PC-3 (cell line): ENCODE measurements at regions not wholly inside any gene's neighbourhood (a gene's known extent, or its start where the extent isn't known, plus 50 kb on each side); places are given as distances from the start of the nearest gene placed in this dataset.

Source experiments
- ATAC-seq: fragments of 200-7000 bp; cut with Tn5 transposase; 2 replicates; pipeline ENCODE4 v1.9.1; 2020; ENCODE audit warnings: mild to moderate bottlenecking, moderate library complexity
- BruUV-seq: library from RNA; stranded (reverse); fragments of 400-500 nt; replicated peaks from 2 replicates; lab custom pipeline; 2021; lab: Mats Ljungman, UMichigan
- CTCF ChIA-PET: fragments of 300-600 bp; sonication (Branson Sonifier 250); formaldehyde crosslinking; loops from one replicate; lab custom pipeline; 2022; ENCODE audit warnings: antibody characterized with exemption; lab: Charles Lee
- POLR2A ChIA-PET: fragments of 300-600 bp; sonication (Branson Sonifier 250); formaldehyde crosslinking; loops from one replicate; lab custom pipeline; 2022; ENCODE audit warnings: antibody characterized with exemption; ENCODE audit not compliant: unreplicated experiment; lab: Charles Lee
- DNase-seq: peaks from one replicate; pipeline ENCODE4 v3.0.0-alpha.2; 2015
- H2AFZ ChIP-seq: fragments of 300-600 bp; sonication (generic); 2 replicates; pipeline ENCODE4 v1.6.0; 2016; ENCODE audit warnings: antibody characterized with exemption, low read length
- H3F3A ChIP-seq: fragments of 300-600 bp; sonication (generic); one replicate; pipeline ENCODE4 v1.6.0; 2017; ENCODE audit warnings: antibody characterized with exemption, low read length, control low read depth, mild to moderate bottlenecking; ENCODE audit not compliant: unreplicated experiment
- H3K27ac ChIP-seq: fragments of 300-600 bp; sonication (generic); 2 replicates; pipeline ENCODE4 v1.5.1; 2016; ENCODE audit warnings: mild to moderate bottlenecking, low read length
- H3K27me3 ChIP-seq: fragments of 300-600 bp; sonication (generic); 2 replicates; pipeline ENCODE4 v1.6.1; 2016; ENCODE audit warnings: low read length, mixed read lengths
- H3K36me3 ChIP-seq: fragments of 300-600 bp; sonication (generic); 2 replicates; pipeline ENCODE4 v1.6.1; 2016; ENCODE audit warnings: low read depth, mixed run types, low read length, mixed read lengths
- H3K4me1 ChIP-seq: fragments of 300-600 bp; sonication (generic); 2 replicates; pipeline ENCODE4 v1.5.1; 2016; ENCODE audit warnings: low read length; ENCODE audit not compliant: insufficient read depth
- H3K4me2 ChIP-seq: fragments of 300-600 bp; sonication (generic); 2 replicates; pipeline ENCODE4 v1.6.0; 2016; ENCODE audit warnings: low read length
- H3K4me3 ChIP-seq: fragments of 300-600 bp; sonication (generic); 2 replicates; pipeline ENCODE4 v1.5.1; 2016; ENCODE audit warnings: mild to moderate bottlenecking, low read length, mixed read lengths
- H3K79me2 ChIP-seq: fragments of 300-600 bp; sonication (generic); 2 replicates; pipeline ENCODE4 v1.6.1; 2017; ENCODE audit warnings: low read length, mixed read lengths
- H3K9ac ChIP-seq: fragments of 300-600 bp; sonication (generic); 2 replicates; pipeline ENCODE4 v1.6.0; 2016; ENCODE audit warnings: mild to moderate bottlenecking, low read length
- H3K9me2 ChIP-seq: fragments of 300-600 bp; sonication (generic); replicated peaks from 2 replicates; pipeline ENCODE4 v1.6.1; 2016; ENCODE audit warnings: mixed run types, low read length, mixed read lengths
- H3K9me3 ChIP-seq: fragments of 300-600 bp; sonication (generic); 2 replicates; pipeline ENCODE4 v1.6.1; 2016; ENCODE audit warnings: low read length, mixed read lengths
- H4K20me1 ChIP-seq: fragments of 300-600 bp; sonication (generic); 2 replicates; pipeline ENCODE4 v1.6.1; 2016; ENCODE audit warnings: low read length, mixed read lengths
- EZH2 ChIP-seq: fragments of 300-600 bp; sonication (generic); IDR thresholded peaks from one replicate; pipeline ENCODE4 v1.6.1; 2017; ENCODE audit warnings: antibody characterized with exemption, mild to moderate bottlenecking, low read length; ENCODE audit not compliant: unreplicated experiment
- EZH2phosphoT487 ChIP-seq: fragments of 300-600 bp; sonication (generic); IDR thresholded peaks from 2 replicates; pipeline ENCODE4 v1.6.1; 2018; ENCODE audit warnings: mild to moderate bottlenecking, antibody characterized with exemption, low read length, borderline replicate concordance
- intact Hi-C: fragments of 100-400 bp; cut with micrococcal nuclease; formaldehyde crosslinking; loops from 2 replicates; pipeline ENCODE4 v1.9.0; 2023
- TF ChIP-seq, protein P1 (sequence below): fragments of 300-600 bp; sonication (generic); conservative IDR thresholded peaks from 2 replicates; pipeline ENCODE4 v1.5.1; 2017; ENCODE audit warnings: antibody characterized with exemption, low read depth, mild to moderate bottlenecking, low read length

DNA sequence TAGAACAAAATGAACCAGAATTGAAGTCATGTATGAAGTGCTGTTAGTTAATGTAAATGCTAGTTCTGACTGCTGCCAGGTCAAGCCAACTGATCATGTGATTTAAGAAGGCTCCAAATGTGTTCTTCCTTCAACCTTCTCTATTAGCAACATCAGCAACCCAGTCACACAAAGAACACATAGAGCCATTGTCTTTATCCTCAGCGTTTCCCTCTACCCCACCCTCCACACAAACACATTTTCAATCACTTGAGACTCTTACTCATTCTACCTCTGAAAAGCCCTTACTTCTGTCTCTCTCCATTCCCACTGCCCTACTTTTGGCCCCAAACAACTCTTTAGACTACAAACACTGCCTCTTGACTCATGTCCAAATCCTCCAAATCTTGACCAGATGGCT is 89.7 kb upstream of the KDR start:
- H3K27me3 ChIP-seq: no peaks in the 10 kb centered on the region
- no peaks in the 10 kb centered on the region for H3K9me2 ChIP-seq
- no peak overlapping the region for H3K9ac ChIP-seq
- H3K4me2 ChIP-seq: no peak overlapping the region
- H3K36me3 ChIP-seq: no peaks in the 10 kb centered on the region
- no peak for TF ChIP-seq EZH2phosphoT487
- TF ChIP-seq EZH2: no peak
- TF ChIP-seq, protein P1, sequence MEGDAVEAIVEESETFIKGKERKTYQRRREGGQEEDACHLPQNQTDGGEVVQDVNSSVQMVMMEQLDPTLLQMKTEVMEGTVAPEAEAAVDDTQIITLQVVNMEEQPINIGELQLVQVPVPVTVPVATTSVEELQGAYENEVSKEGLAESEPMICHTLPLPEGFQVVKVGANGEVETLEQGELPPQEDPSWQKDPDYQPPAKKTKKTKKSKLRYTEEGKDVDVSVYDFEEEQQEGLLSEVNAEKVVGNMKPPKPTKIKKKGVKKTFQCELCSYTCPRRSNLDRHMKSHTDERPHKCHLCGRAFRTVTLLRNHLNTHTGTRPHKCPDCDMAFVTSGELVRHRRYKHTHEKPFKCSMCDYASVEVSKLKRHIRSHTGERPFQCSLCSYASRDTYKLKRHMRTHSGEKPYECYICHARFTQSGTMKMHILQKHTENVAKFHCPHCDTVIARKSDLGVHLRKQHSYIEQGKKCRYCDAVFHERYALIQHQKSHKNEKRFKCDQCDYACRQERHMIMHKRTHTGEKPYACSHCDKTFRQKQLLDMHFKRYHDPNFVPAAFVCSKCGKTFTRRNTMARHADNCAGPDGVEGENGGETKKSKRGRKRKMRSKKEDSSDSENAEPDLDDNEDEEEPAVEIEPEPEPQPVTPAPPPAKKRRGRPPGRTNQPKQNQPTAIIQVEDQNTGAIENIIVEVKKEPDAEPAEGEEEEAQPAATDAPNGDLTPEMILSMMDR: no peak
- intact Hi-C loops: loop anchor here (10.0 kb wide), 1 partner anchor 50 kb away; no protein-coding TSS in a partner anchor
- no peaks in the 10 kb centered on the region for H4K20me1 ChIP-seq
- no peaks in the 10 kb centered on the region for H3K79me2 ChIP-seq
- no peaks in the 10 kb centered on the region for H3F3A ChIP-seq
- H3K4me1 ChIP-seq: 0 out of 2 replicates have a peak, but pooled peaks cover 5% of the 10 kb centered on the region
- H2AFZ ChIP-seq: no peak overlapping the region
- no TSS peak for BruUV-seq
- H3K4me3 ChIP-seq: no peak overlapping the region
- ChIA-PET CTCF (no interaction called here), POLR2A (no interaction called here)
- no peak overlapping the region for H3K27ac ChIP-seq
- ATAC-seq: no peak
- H3K9me3 ChIP-seq: no peaks in the 10 kb centered on the region
- no peak for DNase-seq

DNA sequence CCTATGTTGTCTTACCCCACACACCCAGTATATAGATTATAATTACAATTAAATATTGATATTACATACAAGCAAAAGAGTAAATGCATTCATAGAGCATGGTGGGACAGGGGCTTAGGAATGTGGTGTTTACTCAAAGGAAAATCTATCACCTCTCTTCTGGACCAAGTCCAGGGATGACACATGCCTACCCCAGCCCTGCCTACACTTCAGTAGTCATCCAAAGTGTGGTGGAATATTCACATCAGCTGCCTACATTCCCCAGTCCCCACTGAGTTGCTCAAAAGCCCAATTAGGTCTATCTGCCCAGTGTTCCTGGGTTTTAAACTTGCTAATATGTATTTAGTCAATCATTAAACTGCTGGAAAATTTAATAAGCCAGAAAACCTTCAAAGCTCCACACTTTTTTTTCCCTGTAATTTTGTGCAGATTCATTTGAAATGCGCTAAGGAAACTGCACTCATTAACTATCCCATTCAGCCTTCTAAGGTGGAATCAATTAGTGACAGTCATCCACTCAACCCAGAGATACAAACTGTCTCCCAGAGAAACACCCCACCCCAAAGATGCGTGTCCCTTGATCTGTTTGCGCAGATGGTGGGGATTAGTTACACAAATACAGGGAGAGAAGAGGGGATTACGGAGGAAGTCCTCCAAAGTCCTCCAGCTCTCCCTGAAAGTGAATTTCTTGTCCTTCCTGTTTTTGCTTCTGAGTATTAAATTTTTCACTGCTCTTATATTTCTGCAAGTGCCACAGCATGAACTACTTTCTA is 91.7 kb upstream of the KDR start:
- intact Hi-C loops: loop anchor here (10.0 kb wide), 1 partner anchor 48 kb away; no protein-coding TSS in a partner anchor
- TF ChIP-seq, protein P1: no peak
- TF ChIP-seq EZH2 (no peak), EZH2phosphoT487 (no peak)
- Histone ChIP-seq H3K27ac (no peak overlapping the region), H3F3A (no peaks in the 10 kb centered on the region), H3K9ac (no peak overlapping the region), H3K4me2 (no peak overlapping the region), H3K36me3 (no peaks in the 10 kb centered on the region), H3K4me3 (no peak overlapping the region), H4K20me1 (no peaks in the 10 kb centered on the region), H3K9me3 (no peaks in the 10 kb centered on the region), H3K79me2 (no peaks in the 10 kb centered on the region), H3K4me1 (0 out of 2 replicates have a peak, but pooled peaks cover 5% of the 10 kb centered on the region), H3K9me2 (no peaks in the 10 kb centered on the region), H2AFZ (no peak overlapping the region), H3K27me3 (no peaks in the 10 kb centered on the region)
- ATAC-seq (no peak), DNase-seq (peak; percentile 33)
- no TSS peak for BruUV-seq
- POLR2A ChIA-PET: no interaction called here
- CTCF ChIA-PET: no interaction called here

DNA sequence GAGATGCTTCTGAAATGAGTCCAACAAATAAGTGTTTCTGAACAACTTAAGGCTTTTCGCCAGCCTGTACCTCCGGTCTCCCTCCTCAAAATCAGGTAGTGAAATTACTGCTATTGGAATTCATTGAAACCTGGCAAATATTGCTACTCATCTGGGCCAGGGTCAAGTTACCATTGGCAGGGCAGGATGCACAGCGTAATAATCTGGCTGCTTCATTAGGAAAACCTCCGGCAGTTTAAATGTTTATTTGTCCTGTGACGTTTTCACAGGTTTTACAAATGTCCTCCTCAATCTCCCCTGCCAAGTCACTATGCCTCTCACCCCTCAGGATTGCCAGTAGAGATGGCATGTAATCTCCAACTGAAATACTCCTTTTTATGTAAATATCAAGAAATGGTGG is 92.6 kb upstream of the KDR start:
- H3K4me1 ChIP-seq: 0 out of 2 replicates have a peak, but pooled peaks cover 5% of the 10 kb centered on the region
- H3K4me2 ChIP-seq: no peak overlapping the region
- no peaks in the 10 kb centered on the region for H3F3A ChIP-seq
- DNase-seq (no peak), ATAC-seq (no peak)
- H3K4me3 ChIP-seq: no peak overlapping the region
- no peak for TF ChIP-seq EZH2
- no peak for TF ChIP-seq EZH2phosphoT487
- no peaks in the 10 kb centered on the region for H3K9me2 ChIP-seq
- H3K79me2 ChIP-seq: no peaks in the 10 kb centered on the region
- intact Hi-C loops: loop anchor here (10.0 kb wide), 1 partner anchor 47 kb away; no protein-coding TSS in a partner anchor
- H2AFZ ChIP-seq: no peak overlapping the region
- ChIA-PET POLR2A (no interaction called here), CTCF (no interaction called here)
- 0 out of 2 replicates have a peak, but pooled peaks cover 3% of the 10 kb centered on the region for H3K27me3 ChIP-seq
- no peaks in the 10 kb centered on the region for H4K20me1 ChIP-seq
- no peaks in the 10 kb centered on the region for H3K36me3 ChIP-seq
- no peaks in the 10 kb centered on the region for H3K9me3 ChIP-seq
- H3K27ac ChIP-seq: no peak overlapping the region
- H3K9ac ChIP-seq: no peak overlapping the region
- BruUV-seq: no TSS peak
